Right atrium auricular region (tissue), 2 donors: ENCODE measurements at regions not wholly inside any gene's neighbourhood (a gene's known extent, or its start where the extent isn't known, plus 50 kb on each side); places are given as distances from the start of the nearest gene placed in this dataset.

ENCODE experiments used
- DNase-seq: peaks from one replicate; pipeline ENCODE4 v3.0.0-alpha.2; 2019; ENCODE audit warnings: low spot score
- H3K27ac ChIP-seq, 2 donors: fragments of 200-600 bp; sonication (generic); 1 replicate in 1 of 2; 2 replicates in 1 of 2; pipeline ENCODE4 v1.5.1; 2016 to 2019
- H3K27me3 ChIP-seq, 2 donors: fragments of 200-600 bp; sonication (generic); one replicate each; pipeline versions ENCODE4 v1.5.1 to v1.6.0; 2017 to 2019
- H3K36me3 ChIP-seq: fragments of 200-600 bp; sonication (generic); one replicate; pipeline ENCODE4 v1.5.1; 2016
- H3K4me1 ChIP-seq, 2 donors: fragments of 200-600 bp; sonication (generic); one replicate each; pipeline versions ENCODE4 v1.5.1 to v1.6.0; 2017 to 2019
- H3K4me3 ChIP-seq, 2 donors: fragments of 200-600 bp; sonication (generic); 1 replicate in 1 of 2; 2 replicates in 1 of 2; pipeline ENCODE4 v1.5.1; 2017 to 2019; ENCODE audit warnings: mild to moderate bottlenecking in 1 of 2, moderate library complexity in 1 of 2
- H3K9me3 ChIP-seq, 2 donors: fragments of 200-600 bp; sonication (generic); one replicate each; pipeline ENCODE4 v1.5.1; 2019
- TF ChIP-seq, protein P1 (sequence below), 2 donors: fragments of 200-600 bp; sonication (generic); IDR thresholded peaks; one replicate each; pipeline ENCODE4 v1.5.1; 2019; ENCODE audit warnings: antibody characterized with exemption in 2 of 2

DNA sequence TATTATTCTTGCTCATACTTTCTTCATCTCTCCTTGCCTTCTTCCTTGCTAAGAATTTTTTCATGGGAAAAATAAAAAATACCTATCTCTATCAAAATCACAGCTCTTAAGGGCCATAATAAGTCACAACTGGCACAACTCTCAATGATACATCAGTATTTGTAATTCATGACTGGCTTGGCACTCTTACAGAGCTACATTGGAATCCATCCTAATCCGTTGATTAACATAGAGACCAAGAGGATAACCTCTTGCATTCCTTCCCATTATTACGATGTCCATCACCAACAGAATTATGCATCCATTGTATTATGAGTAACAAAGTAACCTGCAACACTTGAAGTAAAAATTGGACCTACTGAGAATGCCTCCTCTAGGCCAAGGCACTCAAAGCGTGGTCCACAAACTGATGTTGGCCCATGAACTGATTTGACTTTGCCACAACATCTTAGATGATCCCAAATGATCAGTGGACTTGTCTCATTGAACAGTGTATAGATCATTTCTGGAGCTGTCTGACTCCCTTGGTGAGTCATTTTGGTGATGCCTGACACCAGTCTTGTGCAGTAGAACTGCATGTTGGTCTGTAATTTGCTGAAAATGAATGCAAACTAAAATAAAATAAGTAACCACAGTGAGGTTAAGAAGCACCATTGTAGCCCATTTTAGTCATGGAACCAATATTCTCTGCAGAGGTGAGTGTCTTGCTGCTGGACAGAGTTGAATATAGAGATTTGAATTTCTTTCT lies 163.2 kb downstream of the AXIN2 start:
- Histone ChIP-seq H3K9me3 (no peaks in the 10 kb centered on the region), H3K27me3 (no peaks in the 10 kb centered on the region), H3K36me3 (no peaks in the 10 kb centered on the region), H3K27ac (no peak overlapping the region), H3K4me3 (no peak overlapping the region), H3K4me1 (no peaks in the 10 kb centered on the region)
- DNase-seq, result no peak
- TF ChIP-seq, protein P1, sequence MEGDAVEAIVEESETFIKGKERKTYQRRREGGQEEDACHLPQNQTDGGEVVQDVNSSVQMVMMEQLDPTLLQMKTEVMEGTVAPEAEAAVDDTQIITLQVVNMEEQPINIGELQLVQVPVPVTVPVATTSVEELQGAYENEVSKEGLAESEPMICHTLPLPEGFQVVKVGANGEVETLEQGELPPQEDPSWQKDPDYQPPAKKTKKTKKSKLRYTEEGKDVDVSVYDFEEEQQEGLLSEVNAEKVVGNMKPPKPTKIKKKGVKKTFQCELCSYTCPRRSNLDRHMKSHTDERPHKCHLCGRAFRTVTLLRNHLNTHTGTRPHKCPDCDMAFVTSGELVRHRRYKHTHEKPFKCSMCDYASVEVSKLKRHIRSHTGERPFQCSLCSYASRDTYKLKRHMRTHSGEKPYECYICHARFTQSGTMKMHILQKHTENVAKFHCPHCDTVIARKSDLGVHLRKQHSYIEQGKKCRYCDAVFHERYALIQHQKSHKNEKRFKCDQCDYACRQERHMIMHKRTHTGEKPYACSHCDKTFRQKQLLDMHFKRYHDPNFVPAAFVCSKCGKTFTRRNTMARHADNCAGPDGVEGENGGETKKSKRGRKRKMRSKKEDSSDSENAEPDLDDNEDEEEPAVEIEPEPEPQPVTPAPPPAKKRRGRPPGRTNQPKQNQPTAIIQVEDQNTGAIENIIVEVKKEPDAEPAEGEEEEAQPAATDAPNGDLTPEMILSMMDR (IDR thresholded peaks at IDR 0.05), result no peak

DNA sequence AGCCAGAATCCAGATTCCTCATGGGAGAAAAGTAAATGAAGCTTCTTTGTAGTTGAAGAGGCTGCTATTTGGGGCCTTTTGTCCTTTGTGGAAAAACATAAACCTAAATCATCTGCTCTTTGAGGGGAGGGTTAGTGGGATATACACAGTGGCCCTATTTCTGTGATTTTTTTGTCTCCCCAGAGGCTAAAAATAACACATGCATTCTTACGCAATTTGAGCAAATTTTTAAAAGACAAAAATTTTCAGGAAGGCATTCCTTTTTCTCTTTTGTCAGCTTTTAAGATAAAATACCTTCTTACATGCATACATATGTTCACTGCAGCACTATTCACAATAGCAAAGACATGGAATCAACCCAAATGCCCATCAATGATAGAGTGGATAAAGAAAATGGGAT lies 165.5 kb downstream of the AXIN2 start:
- TF ChIP-seq, protein P1 (IDR thresholded peaks at IDR 0.05), result no peak
- DNase-seq, result no peak
- no peak overlapping the region for H3K27ac ChIP-seq

DNA sequence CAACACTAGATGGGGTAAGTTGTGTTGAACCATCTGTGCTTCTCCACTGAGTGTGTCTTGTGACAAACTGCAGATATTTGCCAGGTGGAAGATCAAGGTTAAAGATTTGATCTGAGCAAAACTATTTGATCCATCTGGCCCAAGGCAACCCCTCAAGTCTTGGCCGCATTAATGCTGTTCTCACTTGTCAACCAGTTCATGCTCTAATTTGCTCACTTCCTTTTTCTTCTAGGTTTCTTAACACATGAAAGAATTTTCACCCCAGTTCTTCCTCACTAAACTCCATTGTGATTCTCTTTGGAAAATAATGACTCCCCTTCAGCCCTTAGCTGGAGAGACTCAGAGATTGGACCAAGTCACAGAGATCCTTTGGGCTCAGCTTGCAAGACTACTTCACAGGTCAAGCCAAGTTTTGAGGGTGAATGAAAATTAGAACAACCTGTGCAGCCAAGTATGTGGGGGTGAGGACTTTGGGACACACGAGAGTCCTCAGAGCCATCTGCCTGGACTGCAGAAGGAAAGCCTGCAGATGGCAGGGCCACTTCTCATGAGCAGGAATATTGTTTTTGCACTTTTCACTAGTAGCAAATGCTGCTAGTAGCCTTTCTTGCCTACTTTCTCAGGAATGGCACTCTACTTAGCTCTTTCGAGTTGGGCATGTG lies 166.5 kb downstream of the AXIN2 start:
- no peak overlapping the region for H3K4me3 ChIP-seq
- no peak for DNase-seq
- TF ChIP-seq, protein P1 (IDR thresholded peaks at IDR 0.05), result no peak
- H3K36me3 ChIP-seq, result no peaks in the 10 kb centered on the region
- H3K4me1 ChIP-seq, result no peaks in the 10 kb centered on the region
- H3K27me3 ChIP-seq, result no peaks in the 10 kb centered on the region
- no peaks in the 10 kb centered on the region for H3K9me3 ChIP-seq
- H3K27ac ChIP-seq, result no peak overlapping the region

More for the DNA sequence above, 165.5 kb downstream of the AXIN2 start:
- H3K27me3 ChIP-seq, result no peaks in the 10 kb centered on the region
- no peaks in the 10 kb centered on the region for H3K9me3 ChIP-seq
- H3K4me3 ChIP-seq, result no peak overlapping the region
- H3K4me1 ChIP-seq, result no peaks in the 10 kb centered on the region
- no peaks in the 10 kb centered on the region for H3K36me3 ChIP-seq

DNA sequence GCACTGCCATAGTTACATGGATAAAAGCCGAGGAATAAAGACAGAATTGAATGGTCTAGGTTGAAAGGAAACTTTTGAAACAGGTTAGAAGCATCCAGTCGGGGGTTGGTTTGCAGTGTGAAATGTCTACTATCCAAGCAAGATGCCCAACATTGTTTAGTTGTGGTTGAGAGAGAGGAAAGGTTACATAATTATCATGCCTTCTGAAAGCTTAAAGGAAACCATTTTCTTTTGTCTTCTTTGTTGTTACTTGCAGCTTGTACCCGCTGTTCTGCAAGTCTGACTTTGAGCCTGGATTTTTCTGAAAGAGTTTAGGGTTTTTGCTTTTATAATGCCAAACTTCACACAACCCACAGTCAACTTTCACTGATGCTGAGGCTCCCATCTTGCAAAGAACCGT lies 167.9 kb downstream of the AXIN2 start:
- no peak for DNase-seq
- Histone ChIP-seq H3K4me3 (no peak overlapping the region), H3K27me3 (no peaks in the 10 kb centered on the region), H3K9me3 (no peaks in the 10 kb centered on the region), H3K4me1 (no peaks in the 10 kb centered on the region), H3K36me3 (no peaks in the 10 kb centered on the region), H3K27ac (no peak overlapping the region)
- TF ChIP-seq, protein P1 (IDR thresholded peaks at IDR 0.05), result no peak

DNA sequence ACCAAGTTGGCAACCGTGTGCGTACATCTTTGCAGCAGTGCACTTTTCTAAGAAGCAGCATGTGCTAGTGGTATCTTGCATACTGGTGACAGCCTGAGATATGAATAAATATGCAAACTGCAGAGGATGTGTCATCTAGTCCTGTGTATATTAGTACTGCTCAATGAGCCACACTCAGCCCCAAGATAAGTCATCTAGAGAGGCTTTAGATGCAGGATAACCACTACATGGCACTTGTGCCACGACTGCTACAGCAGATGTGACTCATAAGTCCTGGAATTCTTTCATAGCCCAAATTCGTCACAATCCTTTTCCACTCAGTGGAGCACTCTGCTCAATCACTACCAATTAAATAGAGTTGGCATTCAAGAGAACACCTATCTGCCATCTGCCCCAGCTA lies 171.5 kb downstream of the AXIN2 start:
- Histone ChIP-seq H3K4me1 (no peaks in the 10 kb centered on the region), H3K4me3 (no peak overlapping the region), H3K27me3 (no peaks in the 10 kb centered on the region), H3K27ac (no peak overlapping the region), H3K9me3 (no peaks in the 10 kb centered on the region), H3K36me3 (no peaks in the 10 kb centered on the region)
- TF ChIP-seq, protein P1 (IDR thresholded peaks at IDR 0.05), result no peak
- no peak for DNase-seq
